HG02588 (cell line): ENCODE measurements at regions not wholly inside any gene's neighbourhood (a gene's known extent, or its start where the extent isn't known, plus 50 kb on each side); places are given as distances from the start of the nearest gene placed in this dataset.
"Not testable (repeated sequence)": the region's sequence is repeated elsewhere in the genome, so short reads cannot be mapped to it uniquely, and the experiment has no call there.

ENCODE experiments used
- ATAC-seq: cut with Tn5 transposase; IDR thresholded peaks from one replicate; pipeline ENCODE4 v1.9.1; 2021; ENCODE audit warnings: mild to moderate bottlenecking, moderate library complexity; ENCODE audit not compliant: unreplicated experiment

- not testable (repeated sequence) for ATAC-seq
Observed at GRCh38 chrX:68951942-68952619, 123.3 kb downstream of the EFNB1 start.

- ATAC-seq = no peak
Observed at GRCh38 chrX:68950937-68951336, 122.1 kb downstream of the EFNB1 start.

DNA sequence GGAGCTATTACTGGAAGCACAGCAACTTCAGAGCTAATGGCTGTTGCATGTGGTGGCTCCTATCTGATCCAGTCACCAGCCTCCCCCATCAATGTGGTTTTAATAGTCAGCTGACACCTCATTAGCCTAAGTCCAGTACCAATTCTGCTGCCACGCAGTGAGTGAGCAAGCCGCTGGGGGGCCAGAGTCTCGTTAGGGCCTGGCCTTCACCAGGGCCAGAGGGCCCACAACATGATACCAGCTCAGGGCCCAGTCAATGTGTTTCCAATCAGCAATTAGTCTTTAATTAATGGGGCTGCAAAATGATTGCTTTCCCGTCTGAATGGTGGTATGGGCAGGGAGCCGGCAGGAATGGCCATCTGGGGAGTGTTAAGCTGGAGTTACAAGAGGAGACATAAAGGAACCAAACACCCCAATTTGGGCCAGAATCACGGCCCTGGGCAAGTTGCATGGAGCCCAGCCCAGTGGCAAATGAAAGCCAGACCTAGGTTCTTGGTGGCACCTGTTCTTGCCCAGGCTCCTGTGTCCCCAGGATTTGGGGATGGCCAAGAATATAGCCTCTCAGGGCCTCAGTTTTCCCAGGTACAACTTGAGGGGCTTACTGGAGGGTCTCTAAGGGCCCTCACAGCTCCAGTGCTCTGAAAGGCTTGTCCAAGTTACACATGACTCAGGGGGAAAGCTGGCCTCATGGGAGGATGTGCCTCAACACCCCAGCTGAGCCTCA is 119.2 kb downstream of the EFNB1 start:
- no peak for ATAC-seq

DNA sequence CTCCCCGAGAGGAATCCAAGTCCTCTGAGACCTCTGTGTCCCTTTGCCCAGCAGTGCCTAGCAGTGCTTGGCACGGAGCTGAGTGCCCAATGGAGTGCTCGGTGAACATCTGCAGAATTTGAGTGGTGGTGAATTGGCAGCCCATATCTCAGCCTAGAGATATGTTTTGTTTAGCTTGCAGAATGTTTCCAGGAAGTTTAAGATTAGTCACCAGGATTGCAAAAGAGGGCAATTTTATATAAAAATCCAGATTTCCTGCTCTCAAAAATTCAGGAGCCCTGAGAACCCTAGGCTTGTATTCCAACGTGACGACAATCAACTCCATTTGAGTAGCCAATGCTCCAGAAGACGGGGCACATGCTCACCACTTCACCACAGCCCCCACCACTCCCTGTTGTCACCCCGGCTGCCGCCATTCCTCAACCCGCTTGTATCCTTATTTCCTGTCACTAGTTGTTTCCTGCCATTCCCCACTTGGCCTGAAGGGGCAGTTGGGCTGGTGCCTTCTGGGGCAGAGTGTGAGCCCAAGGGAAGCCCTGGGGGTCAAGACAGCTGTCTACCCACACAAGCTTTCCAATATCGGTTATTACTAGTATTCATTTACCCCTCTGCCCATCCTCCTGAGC is 116.9 kb downstream of the EFNB1 start:
- no peak for ATAC-seq

- no peak for ATAC-seq
Observed at GRCh38 chrX:68945081-68945602, 116.3 kb downstream of the EFNB1 start.

GRCh38 chrX:68944211-68944610 is 115.4 kb downstream of the EFNB1 start:
- ATAC-seq = no peak

DNA sequence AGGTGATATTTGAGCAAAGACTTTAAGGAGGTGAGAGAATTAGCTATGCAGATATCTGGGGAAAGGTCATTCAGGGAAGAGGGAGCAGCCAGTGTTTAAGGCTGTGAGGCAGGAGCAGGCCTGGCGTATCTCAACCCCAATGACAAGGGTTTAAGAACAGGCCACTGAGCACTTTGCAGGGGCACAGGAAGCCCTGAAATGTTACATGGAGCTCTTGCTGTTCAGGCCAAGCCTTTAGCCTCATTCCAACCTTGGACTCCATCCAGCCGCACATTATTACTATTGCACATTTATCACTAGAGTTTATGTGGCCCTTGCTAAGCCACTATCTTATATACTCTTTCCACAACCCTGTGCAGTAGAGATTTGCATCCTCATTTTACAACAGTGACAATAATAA is 114.0 kb downstream of the EFNB1 start:
- ATAC-seq = no peak

DNA sequence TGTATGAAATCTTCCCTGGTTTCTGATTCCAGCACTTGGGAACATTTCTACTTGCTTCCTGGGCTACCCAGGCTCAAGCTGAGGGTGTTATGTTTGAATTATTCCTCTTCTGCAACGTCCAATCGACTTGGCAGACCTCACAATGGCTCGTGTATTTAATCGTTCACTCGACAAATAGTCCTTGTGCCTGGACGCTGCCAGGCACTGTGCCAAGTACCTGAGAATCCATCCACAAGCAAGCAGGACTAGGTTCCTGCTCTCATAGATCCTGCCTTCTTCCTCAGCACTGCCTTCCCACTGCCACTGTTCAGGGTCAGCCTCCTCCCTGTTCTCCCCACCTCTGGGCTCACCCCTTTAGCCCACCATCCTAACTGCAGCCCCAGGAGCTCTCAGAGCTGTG is 113.3 kb downstream of the EFNB1 start:
- ATAC-seq = no peak

DNA sequence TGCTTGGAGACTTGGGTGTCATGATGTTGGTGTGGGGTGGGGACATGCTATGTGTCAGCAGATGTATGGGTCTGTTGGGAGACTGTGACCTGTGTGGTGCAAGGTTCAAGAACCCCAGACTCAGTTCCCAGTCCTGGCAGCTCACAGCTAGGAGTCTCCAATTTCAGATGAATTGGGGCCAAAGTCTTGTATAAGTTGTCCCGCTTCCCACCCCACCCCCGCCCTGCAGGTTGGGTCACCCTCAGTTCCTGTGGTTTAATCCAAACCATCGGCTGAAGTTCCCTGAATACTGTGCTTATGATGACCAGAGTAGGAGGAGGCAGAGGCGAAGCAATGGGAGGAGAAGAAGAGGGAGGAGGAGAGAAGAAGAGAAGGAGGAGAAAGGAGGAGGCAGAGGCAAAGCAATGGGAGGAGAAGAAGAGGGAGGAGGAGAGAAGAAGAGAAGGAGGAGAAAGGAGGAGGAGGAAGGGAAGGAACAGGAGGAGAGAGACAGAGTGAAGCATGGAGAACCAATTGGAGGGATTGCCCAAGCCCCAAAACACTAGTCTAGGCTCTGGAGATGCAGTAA is 112.6 kb downstream of the EFNB1 start:
- no peak for ATAC-seq

- no peak for ATAC-seq
Observed at GRCh38 chrX:68940601-68941000, 111.8 kb downstream of the EFNB1 start.

DNA sequence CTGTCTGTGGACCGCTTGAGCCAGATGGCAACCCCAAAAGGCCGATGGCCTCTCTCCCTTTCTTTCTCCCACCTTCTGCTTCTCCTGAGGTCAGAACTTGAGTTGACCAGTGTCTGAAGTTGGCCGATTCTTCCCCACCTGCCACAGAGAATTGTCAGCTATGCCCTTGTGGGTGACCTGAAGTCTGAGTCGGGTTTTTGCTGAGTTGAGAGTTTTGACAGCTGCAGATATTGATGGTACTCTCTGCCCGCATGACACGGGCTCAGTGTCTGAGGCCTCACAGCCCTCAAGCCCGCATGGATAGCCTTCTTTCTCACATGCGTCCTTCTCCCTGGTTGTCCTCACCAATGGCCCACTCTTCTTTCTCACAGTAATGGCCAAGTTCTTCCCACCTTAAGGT is 111.0 kb downstream of the EFNB1 start:
- ATAC-seq = no peak

GRCh38 chrX:68938244-68939004 is 109.6 kb downstream of the EFNB1 start:
- no peak for ATAC-seq

DNA sequence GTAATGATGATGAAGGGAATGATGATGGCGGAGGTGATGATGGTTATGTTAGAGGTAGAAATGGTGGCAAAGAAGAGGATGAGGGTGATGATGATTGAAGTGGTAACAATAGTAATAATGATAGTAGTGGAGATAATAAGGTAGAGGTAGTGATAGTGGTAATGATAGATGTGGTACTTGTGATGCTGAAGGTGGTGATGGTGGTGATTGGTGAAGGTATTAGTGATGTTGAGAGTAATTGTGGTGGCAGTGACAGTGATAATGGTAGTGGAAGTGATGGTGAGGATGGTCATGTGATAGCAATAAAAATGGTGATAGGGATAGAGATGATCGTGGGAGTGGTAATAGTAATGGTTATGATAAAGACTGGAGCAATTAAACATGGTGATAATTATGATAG is 108.8 kb downstream of the EFNB1 start:
- ATAC-seq = no peak

DNA sequence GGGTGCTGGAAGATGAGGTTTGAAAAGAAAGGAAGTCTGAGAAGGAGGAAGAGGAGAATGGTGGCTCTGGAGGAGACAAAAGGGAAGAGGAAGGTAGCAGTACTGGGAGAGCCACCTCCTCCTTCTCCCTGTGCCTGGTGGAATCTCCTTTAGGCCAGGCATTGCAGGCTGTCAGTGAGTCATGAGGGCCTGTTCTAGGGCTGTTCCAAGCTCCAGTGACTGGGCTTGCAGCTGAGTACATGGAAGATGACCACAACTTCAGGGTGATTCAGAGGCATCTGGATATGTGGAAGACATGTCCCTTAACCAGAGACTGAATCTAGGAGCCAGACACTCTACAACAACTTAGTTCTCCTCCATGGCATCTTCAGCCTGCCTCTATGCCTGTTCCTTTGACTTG is 107.8 kb downstream of the EFNB1 start:
- no peak for ATAC-seq

DNA sequence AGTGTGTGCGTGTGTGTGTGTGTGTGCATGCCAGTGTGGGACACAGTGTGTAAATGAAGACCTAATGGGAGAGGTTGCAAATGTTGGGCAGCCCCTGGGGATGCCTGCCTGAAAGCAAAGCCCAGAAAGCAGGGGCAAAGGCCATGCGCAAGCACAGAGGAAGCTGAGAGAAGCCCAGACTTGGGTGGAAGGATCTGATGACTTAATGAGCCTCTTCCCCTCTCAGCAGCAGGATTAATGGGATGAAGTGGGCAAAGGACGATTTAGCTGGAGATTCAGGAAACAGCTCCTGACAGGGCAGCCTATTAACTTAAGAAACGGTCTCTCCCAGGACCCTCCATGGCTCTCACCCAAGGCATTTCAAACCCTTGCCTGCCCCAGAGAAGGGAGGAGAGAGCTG is 107.3 kb downstream of the EFNB1 start:
- ATAC-seq = no peak

DNA sequence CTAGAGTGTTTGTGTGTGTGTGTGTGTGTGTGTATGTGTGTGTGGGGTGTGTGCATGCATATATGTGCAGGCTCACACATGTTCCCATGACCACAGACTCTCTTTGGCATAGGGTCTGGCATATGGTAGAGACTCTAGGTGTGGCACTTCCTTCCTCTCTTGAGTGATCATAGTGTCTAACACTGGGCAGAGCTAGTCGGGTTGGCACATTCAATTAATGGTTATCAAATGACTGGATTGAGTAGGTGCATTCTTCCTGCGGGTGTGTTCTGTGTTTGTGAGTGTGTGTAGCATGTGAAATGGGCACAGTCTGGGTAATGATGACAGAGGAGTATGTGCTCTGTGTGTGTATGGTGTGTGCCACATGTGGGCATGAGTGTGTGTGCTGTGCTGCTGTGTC is 106.5 kb downstream of the EFNB1 start:
- ATAC-seq = no peak

DNA sequence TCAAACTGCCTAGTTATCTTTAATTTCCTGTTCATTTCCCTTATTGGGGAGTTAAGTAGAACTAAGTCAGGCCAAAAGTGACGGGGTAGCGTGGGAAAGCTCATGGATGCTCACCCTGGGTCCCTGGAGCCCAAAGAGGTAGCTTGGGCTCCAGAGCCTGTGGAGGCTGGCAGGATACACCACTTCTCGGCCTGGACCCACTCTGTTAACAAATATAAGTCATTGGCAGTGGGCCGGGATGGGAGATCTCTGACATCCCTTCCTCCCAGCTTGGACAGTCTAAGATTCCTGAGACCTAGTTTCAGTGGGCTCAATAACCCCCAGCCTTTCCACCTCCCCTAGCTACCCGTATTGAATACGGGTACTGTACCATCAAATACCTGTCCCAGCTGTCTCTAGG is 106.1 kb downstream of the EFNB1 start:
- no peak for ATAC-seq

DNA sequence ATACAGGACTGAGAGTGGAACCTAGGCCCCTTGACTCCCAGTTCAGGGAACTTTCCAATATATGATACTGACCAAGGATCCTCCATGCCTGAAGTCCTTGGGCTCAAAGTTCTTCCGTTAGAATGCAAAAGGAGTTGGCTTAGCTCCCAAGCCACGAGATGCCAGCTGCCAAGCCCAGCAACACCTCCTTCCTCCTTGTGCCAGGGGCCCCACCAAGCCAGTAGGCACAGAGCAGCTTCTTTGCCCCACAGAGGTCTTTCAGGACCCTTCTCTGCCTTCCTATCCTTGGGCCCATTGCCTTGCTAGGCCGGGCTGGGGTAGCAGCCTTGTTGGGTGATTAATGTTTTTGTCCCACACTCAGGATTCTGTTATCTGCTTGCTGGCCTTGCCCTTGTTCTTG is 105.6 kb downstream of the EFNB1 start:
- ATAC-seq = no peak

GRCh38 chrX:68932611-68933010 is 103.8 kb downstream of the EFNB1 start:
- no peak for ATAC-seq

GRCh38 chrX:68931345-68931744 is 102.5 kb downstream of the EFNB1 start:
- no peak for ATAC-seq
